ENCODE measurements at regions not wholly inside any gene's neighbourhood (a gene's known extent, or its start where the extent isn't known, plus 50 kb on each side); places are given as distances from the start of the nearest gene placed in this dataset.

DNA sequence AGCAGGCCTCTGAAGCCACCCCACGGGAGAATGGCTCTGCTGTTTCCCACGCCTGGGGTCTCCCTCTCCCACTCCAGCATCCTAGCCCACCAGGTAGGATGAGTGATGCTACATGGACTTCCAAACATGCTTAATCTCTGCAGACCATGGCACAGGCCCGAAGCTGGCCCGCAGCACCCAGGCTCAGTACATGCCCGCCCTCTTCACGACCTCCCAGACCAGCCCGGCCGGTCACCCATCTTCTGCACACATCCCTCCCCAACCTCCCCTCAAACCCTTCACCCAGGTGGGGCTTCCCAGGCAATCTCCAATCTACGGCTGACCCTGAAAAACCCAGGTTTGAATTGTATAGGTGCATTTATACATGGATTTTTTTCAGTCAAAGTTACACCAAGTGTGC is 264.0 kb downstream of the TJP1 start:
- DNase-seq (ENCODE audit: low read depth in 4 of 4, low spot score in 3 of 4), result no peak

- DNase-seq (ENCODE audit: low read depth in 4 of 4, low spot score in 3 of 4), result no peak
Observed at GRCh38 chr15:29557171-29557570, 265.1 kb downstream of the TJP1 start.

DNA sequence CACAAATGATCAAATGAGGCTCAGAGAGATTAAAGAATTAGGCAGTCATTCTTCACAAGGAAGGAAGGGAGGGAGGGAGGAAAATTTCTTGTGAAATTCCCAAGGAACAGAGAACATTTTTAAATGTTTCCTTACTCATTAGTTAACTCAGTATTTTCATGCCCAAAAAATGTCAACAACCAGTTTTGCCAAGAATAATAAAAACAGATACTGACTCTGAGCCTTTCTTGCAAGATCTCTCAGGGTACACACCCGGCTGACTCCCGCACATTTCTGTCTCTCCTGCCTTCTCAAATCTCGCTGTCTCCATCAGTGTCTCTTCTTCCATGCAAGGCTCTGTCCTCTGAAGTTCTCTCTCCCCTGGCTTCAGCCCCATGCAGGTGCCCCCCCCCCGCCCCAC is 265.9 kb downstream of the TJP1 start:
- no peak for DNase-seq (ENCODE audit: low read depth in 4 of 4, low spot score in 3 of 4)

- DNase-seq (ENCODE audit: low read depth in 4 of 4, low spot score in 3 of 4), result no peak
Observed at GRCh38 chr15:29554531-29554930, 267.7 kb downstream of the TJP1 start.

- no peak for DNase-seq (ENCODE audit: low read depth in 4 of 4, low spot score in 3 of 4)
Observed at GRCh38 chr15:29550834-29551465, 271.3 kb downstream of the TJP1 start.

- no peak for DNase-seq (ENCODE audit: low read depth in 4 of 4, low spot score in 3 of 4)
Observed at GRCh38 chr15:29548006-29548405, 274.3 kb downstream of the TJP1 start.

DNA sequence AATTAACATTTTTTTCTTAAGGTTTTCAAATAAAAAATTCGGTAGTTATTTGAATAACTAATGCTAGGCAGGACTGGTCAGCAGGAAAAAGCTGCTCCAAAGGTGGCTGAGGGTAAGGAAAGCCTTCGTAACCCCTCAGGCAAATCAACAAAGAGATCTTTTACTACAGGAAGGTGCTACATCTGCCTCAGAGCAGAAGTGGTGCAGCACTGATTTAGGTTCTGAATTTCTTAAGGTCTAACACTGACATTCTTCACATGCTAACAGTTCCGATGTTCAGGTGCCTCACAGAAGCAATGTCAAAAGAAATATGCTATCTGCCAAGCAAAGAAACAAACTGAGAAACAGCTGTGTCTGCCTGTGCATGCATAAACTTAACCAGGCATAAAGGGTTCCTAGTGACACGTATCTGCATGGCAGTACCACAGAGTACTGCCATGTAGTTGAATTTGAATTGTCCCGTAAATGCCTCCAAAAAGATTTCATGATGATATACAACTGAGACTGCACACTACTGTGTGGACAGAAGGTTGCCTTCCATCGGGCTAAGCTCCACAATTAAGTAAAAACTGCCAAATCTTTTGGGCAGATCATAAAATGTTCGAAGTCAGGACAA is 275.0 kb upstream of the NSMCE3 start:
- no peak for DNase-seq (ENCODE audit: low read depth in 4 of 4, low spot score in 3 of 4)

DNA sequence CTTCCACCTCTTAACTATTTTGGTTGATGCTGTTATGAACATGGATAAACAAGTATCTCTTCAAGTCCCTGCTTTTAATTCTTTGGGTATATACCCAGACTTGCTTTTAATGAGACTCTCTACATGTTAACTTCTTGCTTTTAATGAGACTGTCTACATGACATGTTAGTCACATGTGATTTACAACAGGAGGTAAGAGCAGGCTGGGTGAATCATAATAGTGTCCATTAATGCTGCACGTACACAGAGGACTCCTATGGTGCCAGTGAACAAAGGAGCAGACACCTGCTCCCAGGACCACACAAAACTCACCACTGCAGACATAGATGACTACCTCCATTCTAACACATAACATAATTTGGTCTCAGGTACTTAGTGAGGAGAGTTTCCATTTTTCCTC is 273.4 kb upstream of the NSMCE3 start:
- no peak for DNase-seq (ENCODE audit: low read depth in 4 of 4, low spot score in 3 of 4)

- no peak for DNase-seq (ENCODE audit: low read depth in 4 of 4, low spot score in 3 of 4)
Observed at GRCh38 chr15:29541309-29541708, 271.7 kb upstream of the NSMCE3 start.

GRCh38 chr15:29540479-29540878 is 270.9 kb upstream of the NSMCE3 start:
- DNase-seq (ENCODE audit: low read depth in 4 of 4, low spot score in 3 of 4), result no peak

DNA sequence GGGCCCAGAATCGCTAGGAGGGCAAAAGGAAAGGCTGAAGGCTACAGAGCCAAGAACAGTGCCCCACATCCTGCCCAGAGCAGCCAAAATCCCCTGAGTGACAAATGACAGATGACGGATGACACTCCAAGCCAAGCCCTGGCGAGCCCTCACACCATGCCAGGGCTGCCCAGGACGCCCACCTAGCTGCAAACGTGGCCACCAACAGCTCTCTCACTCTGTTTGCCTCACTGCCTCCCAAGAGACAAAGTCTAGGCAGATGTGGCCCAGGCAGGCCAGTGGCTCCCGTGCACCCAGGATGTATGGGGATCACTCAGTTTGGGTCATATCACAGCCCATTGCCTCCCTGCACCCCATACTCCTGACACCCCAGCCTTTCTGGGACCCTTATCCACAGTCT is 270.1 kb upstream of the NSMCE3 start:
- no peak for DNase-seq (ENCODE audit: low read depth in 4 of 4, low spot score in 3 of 4)

- no peak for DNase-seq (ENCODE audit: low read depth in 4 of 4, low spot score in 3 of 4)
Observed at GRCh38 chr15:29538044-29538443, 268.4 kb upstream of the NSMCE3 start.

DNA sequence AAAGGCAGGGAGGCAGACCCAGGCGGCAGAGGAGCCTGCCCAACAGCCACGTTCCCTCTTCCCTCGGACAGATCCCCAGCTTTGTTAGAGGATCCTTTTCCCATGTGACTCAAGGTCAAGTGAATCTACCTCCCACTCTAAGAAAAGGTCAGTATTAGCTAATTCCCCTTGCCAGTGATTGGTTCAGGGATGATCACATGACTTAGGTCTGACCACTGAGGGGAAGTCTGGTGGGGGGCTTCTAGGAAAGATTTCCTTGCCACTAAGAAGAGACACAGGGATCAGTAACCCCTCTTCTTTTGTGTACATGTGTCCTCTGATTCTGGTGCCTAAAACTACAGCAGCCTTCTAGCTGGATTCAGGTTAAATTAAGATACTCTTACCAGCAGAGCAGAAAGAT is 266.3 kb upstream of the NSMCE3 start:
- DNase-seq (ENCODE audit: low read depth in 4 of 4, low spot score in 3 of 4), result no peak

DNA sequence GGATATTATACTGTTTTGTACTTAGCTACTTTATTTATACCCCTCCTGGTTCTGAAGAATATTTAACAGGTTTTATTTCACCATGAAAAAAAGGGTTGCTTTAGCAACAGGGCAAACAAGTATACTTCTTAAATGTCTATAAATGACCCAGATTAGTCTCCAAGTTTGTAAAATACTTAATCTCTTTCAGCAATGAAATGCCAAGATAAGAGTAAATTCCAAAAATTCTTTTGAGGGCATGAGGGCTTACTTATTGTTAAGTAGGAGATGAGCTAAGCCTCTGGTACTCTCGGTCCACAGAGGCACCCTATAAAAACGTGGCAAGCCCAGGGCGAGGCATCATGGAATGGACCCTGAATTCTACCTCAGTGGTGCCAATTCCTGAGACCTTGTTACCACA is 264.8 kb upstream of the NSMCE3 start:
- no peak for DNase-seq (ENCODE audit: low read depth in 4 of 4, low spot score in 3 of 4)

DNA sequence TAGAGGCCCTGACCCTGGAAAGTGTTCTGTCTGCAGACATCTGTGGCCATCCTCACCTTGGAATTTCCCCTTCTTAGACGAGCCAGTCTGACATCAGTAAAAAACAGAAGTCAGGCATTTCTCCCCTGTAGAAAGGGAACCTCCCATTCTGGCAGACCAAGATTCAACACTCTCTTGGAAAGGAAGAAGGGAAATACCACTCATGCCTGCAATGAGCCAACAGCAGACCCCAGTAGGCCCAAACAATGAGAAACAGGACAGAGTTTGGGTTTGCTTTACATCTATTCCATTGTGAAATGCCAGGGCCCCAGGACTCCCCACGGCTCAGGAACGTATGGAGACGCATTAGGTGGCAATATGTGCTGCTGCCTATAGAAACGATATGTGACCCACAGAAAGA is 264.0 kb upstream of the NSMCE3 start:
- DNase-seq (ENCODE audit: low read depth in 4 of 4, low spot score in 3 of 4), result no peak

GRCh38 chr15:29532296-29532695 is 262.7 kb upstream of the NSMCE3 start:
- no peak for DNase-seq (ENCODE audit: low read depth in 4 of 4, low spot score in 3 of 4)

- no peak for DNase-seq (ENCODE audit: low read depth in 4 of 4, low spot score in 3 of 4)
Observed at GRCh38 chr15:29530966-29531365, 261.3 kb upstream of the NSMCE3 start.

GRCh38 chr15:29529043-29529442 is 259.4 kb upstream of the NSMCE3 start:
- no peak for DNase-seq (ENCODE audit: low read depth in 4 of 4, low spot score in 3 of 4)

DNA sequence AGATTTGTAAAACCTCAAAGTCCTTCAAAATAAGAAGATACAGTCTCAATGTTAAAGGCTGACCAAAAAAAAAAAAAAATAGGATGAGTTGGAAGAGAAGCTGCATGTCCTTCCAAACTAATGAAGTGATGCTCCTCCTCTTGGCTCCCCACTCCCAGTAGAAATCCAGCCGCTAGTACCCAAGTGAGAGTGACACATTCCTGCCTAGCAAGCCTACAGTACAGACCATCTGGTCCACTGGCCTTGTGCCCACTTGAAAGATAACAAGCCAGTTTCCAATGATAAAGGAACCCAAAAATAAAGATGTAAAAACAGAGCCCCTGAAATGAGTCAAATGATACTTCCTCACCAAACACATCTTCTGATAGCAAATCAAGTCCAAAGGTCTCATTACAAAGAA is 258.7 kb upstream of the NSMCE3 start:
- no peak for DNase-seq (ENCODE audit: low read depth in 4 of 4, low spot score in 3 of 4)

DNA sequence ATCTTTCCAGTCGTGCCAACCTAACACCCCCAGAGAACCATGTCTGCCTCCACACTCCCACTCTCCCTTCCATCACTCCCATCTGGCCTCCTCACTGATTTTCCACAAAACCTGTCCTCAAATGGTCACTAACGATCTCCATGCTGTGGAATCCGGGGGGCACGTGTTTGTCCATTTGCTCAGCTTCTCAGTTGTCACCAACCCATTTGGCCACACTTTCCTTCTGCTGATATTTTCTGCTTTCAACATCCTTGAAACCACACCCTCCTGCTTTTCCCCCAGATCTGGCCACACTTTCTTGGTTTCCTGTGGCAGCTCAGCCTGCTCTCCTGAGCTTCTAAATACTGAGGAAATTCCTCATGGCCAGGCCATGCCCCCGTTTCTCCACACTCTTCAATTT is 257.2 kb upstream of the NSMCE3 start:
- DNase-seq (ENCODE audit: low read depth in 4 of 4, low spot score in 3 of 4), result no peak

DNA sequence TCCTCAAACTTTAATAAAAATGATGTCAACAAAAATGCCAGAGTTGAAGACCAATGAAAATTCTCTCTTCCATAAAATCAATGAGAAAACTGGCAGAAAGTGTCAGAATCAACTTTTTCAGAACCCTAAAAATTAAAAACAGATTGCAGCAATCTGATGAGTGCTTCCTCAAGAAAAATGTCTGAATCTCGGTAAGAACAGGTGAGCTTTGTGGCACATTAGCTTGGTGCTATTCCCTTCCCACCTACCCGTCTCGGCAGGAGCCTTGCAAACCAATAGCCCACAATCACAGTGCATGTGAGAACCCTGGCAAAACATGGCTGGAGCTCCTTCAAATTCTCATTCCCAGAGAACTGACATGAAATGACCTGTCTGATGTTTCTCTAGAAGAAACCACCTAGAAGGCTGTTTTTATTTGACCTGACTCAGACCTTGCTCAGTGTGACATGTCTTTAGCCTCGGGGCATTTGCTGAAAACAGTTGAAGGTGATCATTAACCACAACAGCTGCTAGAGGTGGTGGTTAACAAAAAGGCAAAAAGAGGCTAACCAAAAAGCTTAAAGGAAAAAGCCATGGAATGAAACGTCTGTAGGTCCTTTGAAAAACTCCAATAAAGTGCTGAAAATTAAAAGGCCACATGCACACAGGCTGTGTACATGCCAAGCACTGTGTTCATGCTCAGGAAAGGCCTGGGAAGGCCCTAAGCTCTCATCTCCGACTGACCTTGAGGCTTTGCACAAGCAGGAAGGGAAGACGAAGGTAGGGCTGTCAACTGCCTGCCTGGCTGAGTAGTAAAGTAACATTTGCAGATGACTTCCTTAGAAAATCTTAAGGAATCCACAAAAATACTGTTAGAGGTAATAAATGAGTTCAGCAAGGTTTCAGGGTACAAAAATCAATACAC is 253.0 kb upstream of the NSMCE3 start:
- peak in 1 of 4 donors; percentile 5 for DNase-seq (ENCODE audit: low read depth in 4 of 4, low spot score in 3 of 4)

GRCh38 chr15:29518442-29518841 is 248.8 kb upstream of the NSMCE3 start:
- DNase-seq (ENCODE audit: low read depth in 4 of 4, low spot score in 3 of 4), result no peak
